ENCODE measurements at regions not wholly inside any gene's neighbourhood (a gene's known extent, or its start where the extent isn't known, plus 50 kb on each side); places are given as distances from the start of the nearest gene placed in this dataset.
"Not testable (repeated sequence)": the region's sequence is repeated elsewhere in the genome, so short reads cannot be mapped to it uniquely, and the experiment has no call there.

- TF ChIP-seq CTCF (IDR thresholded peaks at IDR 0.05) (no peak), POLR2A (IDR thresholded peaks at IDR 0.05) (no peak)
Measured at GRCh38 chr4:129823105-129823504, 727.2 kb downstream of the C4orf33 start.

GRCh38 chr4:129829373-129829772 lies 733.4 kb downstream of the C4orf33 start:
- Histone ChIP-seq H3K9me3 (no peaks in the 10 kb centered on the region), H3K27me3 (no peaks in the 10 kb centered on the region), H3K4me3 (no peak overlapping the region), H3K36me3 (no peaks in the 10 kb centered on the region), H3K27ac (no peak overlapping the region), H3K4me1 (no peaks in the 10 kb centered on the region)
- DNase-seq (no peak), ATAC-seq (no peak)
- TF ChIP-seq CTCF (IDR thresholded peaks at IDR 0.05) (no peak), POLR2A (IDR thresholded peaks at IDR 0.05) (no peak)
- intact Hi-C loops (cut with DNase I), result no loop called here
- WGBS (ENCODE audit: insufficient coverage, low coverage, low lambda C conversion rate, missing lambda C conversion rate), result 64% methylated on average over 2 of the region's 2 CpGs

More at GRCh38 chr4:129823105-129823504, 727.2 kb downstream of the C4orf33 start:
- no peaks in the 10 kb centered on the region for H3K27me3 ChIP-seq
- no peaks in the 10 kb centered on the region for H3K4me1 ChIP-seq
- H3K27ac ChIP-seq, result no peak overlapping the region
- no peak for ATAC-seq
- H3K9me3 ChIP-seq, result no peaks in the 10 kb centered on the region
- intact Hi-C loops (cut with DNase I), result no loop called here
- H3K36me3 ChIP-seq, result no peaks in the 10 kb centered on the region
- no peak for DNase-seq
- H3K4me3 ChIP-seq, result no peak overlapping the region

GRCh38 chr4:129839687-129840086 lies 743.7 kb downstream of the C4orf33 start:
- intact Hi-C loops (cut with DNase I), result no loop called here
- 59% methylated on average over 3 of the region's 3 CpGs for WGBS (ENCODE audit: insufficient coverage, low coverage, low lambda C conversion rate, missing lambda C conversion rate)
- no peak for TF ChIP-seq CTCF (IDR thresholded peaks at IDR 0.05)
- no peak for ATAC-seq
- Histone ChIP-seq H3K9me3 (no peaks in the 10 kb centered on the region), H3K4me3 (no peak overlapping the region), H3K27me3 (no peaks in the 10 kb centered on the region), H3K27ac (no peak overlapping the region), H3K36me3 (no peaks in the 10 kb centered on the region), H3K4me1 (no peaks in the 10 kb centered on the region)
- no peak for DNase-seq

- Histone ChIP-seq H3K27ac (no peak overlapping the region), H3K4me3 (no peak overlapping the region), H3K9me3 (no peaks in the 10 kb centered on the region), H3K4me1 (peaks cover 0 to 6% (median 0%) of the 10 kb centered on the region in 4 donors), H3K36me3 (no peaks in the 10 kb centered on the region), H3K27me3 (no peaks in the 10 kb centered on the region)
- 47% methylated on average over 4 of the region's 4 CpGs for WGBS (ENCODE audit: insufficient coverage, low coverage, low lambda C conversion rate, missing lambda C conversion rate)
- ATAC-seq, result no peak
- intact Hi-C loops (cut with DNase I), result no loop called here
- TF ChIP-seq CTCF (IDR thresholded peaks at IDR 0.05), result no peak
- no peak for TF ChIP-seq POLR2A (IDR thresholded peaks at IDR 0.05)
- DNase-seq, result no peak
Measured at GRCh38 chr4:129842096-129842495, 746.1 kb downstream of the C4orf33 start.

DNA sequence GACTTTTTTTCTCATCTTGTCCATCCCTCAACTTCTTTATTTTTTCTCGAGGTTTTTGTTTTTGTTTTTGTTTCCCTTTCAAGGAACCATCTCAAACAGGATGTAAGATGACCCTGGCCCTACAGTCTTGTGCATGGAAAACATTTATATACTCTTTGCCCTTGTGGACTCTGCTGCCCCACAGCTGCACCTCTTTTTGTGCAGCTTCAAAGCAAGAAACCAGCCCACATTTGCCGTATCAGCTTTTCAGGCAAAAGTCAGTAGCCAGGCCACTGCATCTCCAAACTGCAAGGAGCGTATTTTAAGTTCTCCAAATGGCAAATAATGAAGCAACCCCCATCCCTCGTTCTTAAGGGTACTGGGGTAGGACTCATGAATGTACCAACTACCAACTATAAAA lies 756.5 kb downstream of the C4orf33 start:
- H3K27me3 ChIP-seq, result no peaks in the 10 kb centered on the region
- H3K36me3 ChIP-seq, result no peaks in the 10 kb centered on the region
- no peaks in the 10 kb centered on the region for H3K9me3 ChIP-seq
- no peak for DNase-seq
- no peak overlapping the region for H3K27ac ChIP-seq
- intact Hi-C loops (cut with DNase I), result no loop called here
- no peaks in the 10 kb centered on the region for H3K4me1 ChIP-seq
- TF ChIP-seq CTCF (IDR thresholded peaks at IDR 0.05) (no peak), POLR2A (IDR thresholded peaks at IDR 0.05) (no peak)
- ATAC-seq, result no peak
- WGBS (ENCODE audit: insufficient coverage, low coverage, low lambda C conversion rate, missing lambda C conversion rate), result 45% methylated on average over 4 of the region's 4 CpGs
- H3K4me3 ChIP-seq, result no peak overlapping the region

- H3K27me3 ChIP-seq; H3K4me1 ChIP-seq; ATAC-seq; DNase-seq; H3K4me3 ChIP-seq; H3K9me3 ChIP-seq; H3K27ac ChIP-seq; intact Hi-C loops (cut with DNase I); H3K36me3 ChIP-seq: not testable (repeated sequence)
- WGBS (ENCODE audit: insufficient coverage, low coverage, low lambda C conversion rate, missing lambda C conversion rate), result 40% methylated on average over 1 of the region's 27 CpGs
Measured at GRCh38 chr4:129853685-129854467, 757.9 kb downstream of the C4orf33 start.

Data from right lobe of liver (tissue), 6 donors.